Mammary epithelial cell (primary cell): ENCODE measurements at regions not wholly inside any gene's neighbourhood (a gene's known extent, or its start where the extent isn't known, plus 50 kb on each side); places are given as distances from the start of the nearest gene placed in this dataset.
"Not testable (repeated sequence)": the region's sequence is repeated elsewhere in the genome, so short reads cannot be mapped to it uniquely, and the experiment has no call there.

Experiments used
- EZH2 ChIP-seq: IDR thresholded peaks from 2 replicates; pipeline ENCODE4 v1.6.1; 2012; ENCODE audit warnings: low read length, inconsistent platforms, borderline replicate concordance
- TF ChIP-seq, protein P1 (sequence below), 2 donors: IDR thresholded peaks in 1 of 2; conservative IDR thresholded peaks in 1 of 2; 2 replicates each; pipeline ENCODE4 v1.5.1; 2011 to 2012; ENCODE audit warnings: inconsistent platforms in 2 of 2, low read length in 2 of 2, mild to moderate bottlenecking in 2 of 2, control low read depth in 1 of 2, low read depth in 1 of 2; ENCODE audit not compliant: insufficient read depth in 1 of 2; ENCODE audit errors: extremely low read depth in 1 of 2

DNA sequence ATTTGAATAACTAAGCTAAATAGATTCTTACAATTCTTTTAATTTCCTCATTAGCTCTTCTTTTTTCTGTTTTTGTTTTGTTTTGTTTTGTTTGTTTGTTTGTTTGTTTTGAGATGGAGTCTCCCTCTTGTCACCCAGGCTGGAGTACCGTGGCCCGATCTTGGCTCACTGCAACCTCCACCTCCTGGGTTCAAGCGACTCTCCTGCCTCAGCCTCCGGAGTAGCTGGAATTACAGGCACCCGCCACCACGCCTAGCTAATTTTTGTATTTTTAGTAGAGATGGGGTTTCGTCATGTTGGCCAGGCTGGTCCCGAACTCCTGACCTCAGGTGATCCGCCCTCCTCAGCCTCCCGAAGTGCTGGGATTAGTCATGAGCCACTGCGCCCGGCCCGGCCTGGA, 70.7 kb upstream of the ZNF658 start:
- TF ChIP-seq, protein P1, sequence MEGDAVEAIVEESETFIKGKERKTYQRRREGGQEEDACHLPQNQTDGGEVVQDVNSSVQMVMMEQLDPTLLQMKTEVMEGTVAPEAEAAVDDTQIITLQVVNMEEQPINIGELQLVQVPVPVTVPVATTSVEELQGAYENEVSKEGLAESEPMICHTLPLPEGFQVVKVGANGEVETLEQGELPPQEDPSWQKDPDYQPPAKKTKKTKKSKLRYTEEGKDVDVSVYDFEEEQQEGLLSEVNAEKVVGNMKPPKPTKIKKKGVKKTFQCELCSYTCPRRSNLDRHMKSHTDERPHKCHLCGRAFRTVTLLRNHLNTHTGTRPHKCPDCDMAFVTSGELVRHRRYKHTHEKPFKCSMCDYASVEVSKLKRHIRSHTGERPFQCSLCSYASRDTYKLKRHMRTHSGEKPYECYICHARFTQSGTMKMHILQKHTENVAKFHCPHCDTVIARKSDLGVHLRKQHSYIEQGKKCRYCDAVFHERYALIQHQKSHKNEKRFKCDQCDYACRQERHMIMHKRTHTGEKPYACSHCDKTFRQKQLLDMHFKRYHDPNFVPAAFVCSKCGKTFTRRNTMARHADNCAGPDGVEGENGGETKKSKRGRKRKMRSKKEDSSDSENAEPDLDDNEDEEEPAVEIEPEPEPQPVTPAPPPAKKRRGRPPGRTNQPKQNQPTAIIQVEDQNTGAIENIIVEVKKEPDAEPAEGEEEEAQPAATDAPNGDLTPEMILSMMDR (conservative IDR thresholded peaks at IDR 0.05 in 1 of 2, IDR thresholded peaks at IDR 0.05 in 1 of 2; ENCODE audit: extremely low read depth in 1 of 2, insufficient read depth in 1 of 2, low read depth in 1 of 2, low read length in 2 of 2) = not testable (repeated sequence)
- TF ChIP-seq EZH2 = not testable (repeated sequence)
